ENCODE measurements at regions not wholly inside any gene's neighbourhood (a gene's known extent, or its start where the extent isn't known, plus 50 kb on each side); places are given as distances from the start of the nearest gene placed in this dataset.

- Mint-ChIP-seq H3K27ac (no peak overlapping the region), H3K9me3 (no peaks in the 10 kb centered on the region), H3K4me1 (ENCODE audit: low read depth) (no peaks in the 10 kb centered on the region), H3K36me3 (ENCODE audit: low read depth) (no peaks in the 10 kb centered on the region), H3K27me3 (no peaks in the 10 kb centered on the region), H3K4me3 (no peak overlapping the region)
- no peak for ATAC-seq (ENCODE audit: poor library complexity)
- CTCF ChIA-PET: no interaction called here
- Histone ChIP-seq H3K4me1 (ENCODE audit: insufficient read depth, low read length) (no peaks in the 10 kb centered on the region), H3K36me3 (ENCODE audit: insufficient read depth, low read length) (no peaks in the 10 kb centered on the region), H3K27ac (ENCODE audit: low read depth in 1 of 2, low read length in 2 of 2) (no peak overlapping the region), H3K4me3 (ENCODE audit: low read length) (no peak overlapping the region), H3K9me3 (ENCODE audit: control insufficient read depth in 1 of 2, insufficient read depth in 1 of 2, low read length in 2 of 2) (no peaks in the 10 kb centered on the region), H3K27me3 (ENCODE audit: control insufficient read depth in 1 of 2, insufficient read depth in 2 of 2, low read length in 2 of 2) (no peaks in the 10 kb centered on the region)
- POLR2A ChIA-PET: no interaction called here
- intact Hi-C loops (cut with DNase I, micrococcal nuclease): no loop called here
- DNase-seq: no peak
- TF ChIP-seq CTCF (IDR thresholded peaks at IDR 0.05): no peak
Observed at GRCh38 chr5:37896159-37896558, 56.3 kb upstream of the GDNF start.

GRCh38 chr5:37893434-37894134, 53.7 kb upstream of the GDNF start:
- no peaks in the 10 kb centered on the region for H3K27me3 Mint-ChIP-seq
- no peaks in the 10 kb centered on the region for H3K9me3 Mint-ChIP-seq
- no peak for TF ChIP-seq CTCF (IDR thresholded peaks at IDR 0.05)
- CTCF ChIA-PET: no interaction called here
- H3K27ac Mint-ChIP-seq: no peak overlapping the region
- DNase-seq (no peak), ATAC-seq (ENCODE audit: poor library complexity) (no peak)
- no peaks in the 10 kb centered on the region for H3K4me1 Mint-ChIP-seq (ENCODE audit: low read depth)
- Histone ChIP-seq H3K4me1 (ENCODE audit: insufficient read depth, low read length) (no peaks in the 10 kb centered on the region), H3K36me3 (ENCODE audit: insufficient read depth, low read length) (no peaks in the 10 kb centered on the region), H3K4me3 (ENCODE audit: low read length) (no peak overlapping the region), H3K27me3 (ENCODE audit: control insufficient read depth in 1 of 2, insufficient read depth in 2 of 2, low read length in 2 of 2) (no peaks in the 10 kb centered on the region), H3K9me3 (ENCODE audit: control insufficient read depth in 1 of 2, insufficient read depth in 1 of 2, low read length in 2 of 2) (no peaks in the 10 kb centered on the region), H3K27ac (ENCODE audit: low read depth in 1 of 2, low read length in 2 of 2) (no peak overlapping the region)
- H3K4me3 Mint-ChIP-seq: no peak overlapping the region
- no peaks in the 10 kb centered on the region for H3K36me3 Mint-ChIP-seq (ENCODE audit: low read depth)
- POLR2A ChIA-PET: no interaction called here
- intact Hi-C loops (cut with DNase I, micrococcal nuclease): no loop called here

- Mint-ChIP-seq H3K27ac (no peak overlapping the region), H3K9me3 (no peaks in the 10 kb centered on the region), H3K36me3 (ENCODE audit: low read depth) (no peaks in the 10 kb centered on the region), H3K4me3 (no peak overlapping the region), H3K4me1 (ENCODE audit: low read depth) (no peaks in the 10 kb centered on the region), H3K27me3 (no peaks in the 10 kb centered on the region)
- H3K4me3 ChIP-seq (ENCODE audit: low read length): no peak overlapping the region
- intact Hi-C loops (cut with DNase I, micrococcal nuclease): no loop called here
- no peaks in the 10 kb centered on the region for H3K4me1 ChIP-seq (ENCODE audit: insufficient read depth, low read length)
- no peaks in the 10 kb centered on the region for H3K36me3 ChIP-seq (ENCODE audit: insufficient read depth, low read length)
- ChIA-PET POLR2A (no interaction called here), CTCF (no interaction called here)
- no peaks in the 10 kb centered on the region for H3K27me3 ChIP-seq (ENCODE audit: control insufficient read depth in 1 of 2, insufficient read depth in 2 of 2, low read length in 2 of 2)
- ATAC-seq (ENCODE audit: poor library complexity) (no peak), DNase-seq (no peak)
- no peak overlapping the region for H3K27ac ChIP-seq (ENCODE audit: low read depth in 1 of 2, low read length in 2 of 2)
- TF ChIP-seq CTCF (IDR thresholded peaks at IDR 0.05): no peak
- H3K9me3 ChIP-seq (ENCODE audit: control insufficient read depth in 1 of 2, insufficient read depth in 1 of 2, low read length in 2 of 2): no peaks in the 10 kb centered on the region
Observed at GRCh38 chr5:37892586-37892985, 52.7 kb upstream of the GDNF start.

Data from CD4-positive, alpha-beta T cell (primary cell).